Esophagus muscularis mucosa (tissue), 3 donors: ENCODE measurements at regions not wholly inside any gene's neighbourhood (a gene's known extent, or its start where the extent isn't known, plus 50 kb on each side); places are given as distances from the start of the nearest gene placed in this dataset.

Source experiments
- POLR2A ChIP-seq: fragments of 450-650 bp; IDR thresholded peaks from one replicate; pipeline ENCODE4 v1.6.1; 2017; ENCODE audit warnings: antibody characterized with exemption, moderate library complexity, mild to moderate bottlenecking, low read depth
- TF ChIP-seq, protein P1 (sequence below), 3 experiments: fragments of 200-600 bp in 2 of 3; fragments of 450-650 bp in 1 of 3; sonication (generic) in 2 of 3; IDR thresholded peaks; one replicate each; pipeline ENCODE4 v1.5.1; 2017 to 2019; ENCODE audit warnings: antibody characterized with exemption in 3 of 3, mild to moderate bottlenecking in 2 of 3, moderate library complexity in 1 of 3

- no peak for TF ChIP-seq POLR2A
- TF ChIP-seq, protein P1, sequence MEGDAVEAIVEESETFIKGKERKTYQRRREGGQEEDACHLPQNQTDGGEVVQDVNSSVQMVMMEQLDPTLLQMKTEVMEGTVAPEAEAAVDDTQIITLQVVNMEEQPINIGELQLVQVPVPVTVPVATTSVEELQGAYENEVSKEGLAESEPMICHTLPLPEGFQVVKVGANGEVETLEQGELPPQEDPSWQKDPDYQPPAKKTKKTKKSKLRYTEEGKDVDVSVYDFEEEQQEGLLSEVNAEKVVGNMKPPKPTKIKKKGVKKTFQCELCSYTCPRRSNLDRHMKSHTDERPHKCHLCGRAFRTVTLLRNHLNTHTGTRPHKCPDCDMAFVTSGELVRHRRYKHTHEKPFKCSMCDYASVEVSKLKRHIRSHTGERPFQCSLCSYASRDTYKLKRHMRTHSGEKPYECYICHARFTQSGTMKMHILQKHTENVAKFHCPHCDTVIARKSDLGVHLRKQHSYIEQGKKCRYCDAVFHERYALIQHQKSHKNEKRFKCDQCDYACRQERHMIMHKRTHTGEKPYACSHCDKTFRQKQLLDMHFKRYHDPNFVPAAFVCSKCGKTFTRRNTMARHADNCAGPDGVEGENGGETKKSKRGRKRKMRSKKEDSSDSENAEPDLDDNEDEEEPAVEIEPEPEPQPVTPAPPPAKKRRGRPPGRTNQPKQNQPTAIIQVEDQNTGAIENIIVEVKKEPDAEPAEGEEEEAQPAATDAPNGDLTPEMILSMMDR (IDR thresholded peaks at IDR 0.05): no peak
Measured at GRCh38 chr2:94753466-94753998, 117.7 kb upstream of the TEKT4 start.
